Muscle layer of colon (tissue), 2 donors: ENCODE measurements at regions not wholly inside any gene's neighbourhood (a gene's known extent, or its start where the extent isn't known, plus 50 kb on each side); places are given as distances from the start of the nearest gene placed in this dataset.

Experiments used
- H3K27ac ChIP-seq: one replicate; pipeline ENCODE4 v1.7.0; 2013; ENCODE audit warnings: low read depth, mild to moderate bottlenecking, low read length, moderate library complexity
- H3K27me3 ChIP-seq, 2 donors: one replicate each; pipeline ENCODE4 v1.7.0; 2013; ENCODE audit warnings: low read length in 2 of 2, mild to moderate bottlenecking in 2 of 2; ENCODE audit not compliant: insufficient read depth in 2 of 2, control insufficient read depth in 1 of 2
- H3K36me3 ChIP-seq: one replicate; pipeline ENCODE4 v1.7.0; 2013; ENCODE audit warnings: mild to moderate bottlenecking, low read length; ENCODE audit not compliant: insufficient read depth
- H3K4me1 ChIP-seq: one replicate; pipeline ENCODE4 v1.7.0; 2013; ENCODE audit warnings: mild to moderate bottlenecking, low read length; ENCODE audit not compliant: insufficient read depth
- H3K4me3 ChIP-seq, 2 donors: one replicate each; pipeline ENCODE4 v1.7.0; 2013; ENCODE audit warnings: low read length in 2 of 2, low read depth in 1 of 2, mild to moderate bottlenecking in 1 of 2, moderate library complexity in 1 of 2
- H3K9ac ChIP-seq: one replicate; pipeline ENCODE4 v1.7.0; 2013; ENCODE audit warnings: low read length
- H3K9me3 ChIP-seq: one replicate; pipeline ENCODE4 v1.7.0; 2013; ENCODE audit warnings: mild to moderate bottlenecking, low read length
- donor health status: abdominal sarcoma.
- donor health status: Adenocarcinoma of cecum.

- Histone ChIP-seq H3K4me3 (no peak overlapping the region), H3K4me1 (no peaks in the 10 kb centered on the region)
Observed at GRCh38 chr1:56190806-56191365, 388.5 kb downstream of the PLPP3 start.

GRCh38 chr1:56189946-56190805 lies 389.2 kb downstream of the PLPP3 start:
- no peaks in the 10 kb centered on the region for H3K9me3 ChIP-seq
- H3K27ac ChIP-seq, result no peak overlapping the region
- H3K9ac ChIP-seq, result no peak overlapping the region
- no peaks in the 10 kb centered on the region for H3K36me3 ChIP-seq
- no peaks in the 10 kb centered on the region for H3K27me3 ChIP-seq
- H3K4me1 ChIP-seq, result no peaks in the 10 kb centered on the region
- no peak overlapping the region for H3K4me3 ChIP-seq

More at GRCh38 chr1:56190806-56191365, 388.5 kb downstream of the PLPP3 start:
- Histone ChIP-seq H3K36me3 (no peaks in the 10 kb centered on the region), H3K9ac (no peak overlapping the region), H3K9me3 (no peaks in the 10 kb centered on the region), H3K27ac (no peak overlapping the region), H3K27me3 (no peaks in the 10 kb centered on the region)

GRCh38 chr1:56189454-56189853 lies 389.9 kb downstream of the PLPP3 start:
- Histone ChIP-seq H3K36me3 (no peaks in the 10 kb centered on the region), H3K4me3 (no peak overlapping the region), H3K4me1 (no peaks in the 10 kb centered on the region), H3K9ac (no peak overlapping the region), H3K9me3 (no peaks in the 10 kb centered on the region), H3K27ac (no peak overlapping the region), H3K27me3 (no peaks in the 10 kb centered on the region)

GRCh38 chr1:56188855-56189254 lies 390.5 kb downstream of the PLPP3 start:
- Histone ChIP-seq H3K9me3 (no peaks in the 10 kb centered on the region), H3K4me1 (no peaks in the 10 kb centered on the region), H3K27me3 (no peaks in the 10 kb centered on the region), H3K9ac (no peak overlapping the region), H3K36me3 (no peaks in the 10 kb centered on the region), H3K4me3 (no peak overlapping the region), H3K27ac (no peak overlapping the region)

GRCh38 chr1:56188221-56188620 lies 391.1 kb downstream of the PLPP3 start:
- Histone ChIP-seq H3K4me1 (no peaks in the 10 kb centered on the region), H3K36me3 (no peaks in the 10 kb centered on the region), H3K9me3 (no peaks in the 10 kb centered on the region), H3K27me3 (no peaks in the 10 kb centered on the region), H3K9ac (no peak overlapping the region), H3K27ac (no peak overlapping the region), H3K4me3 (no peak overlapping the region)

GRCh38 chr1:56187405-56187804 lies 392.0 kb downstream of the PLPP3 start:
- Histone ChIP-seq H3K4me1 (no peaks in the 10 kb centered on the region), H3K9ac (no peak overlapping the region), H3K4me3 (no peak overlapping the region), H3K27ac (no peak overlapping the region), H3K27me3 (no peaks in the 10 kb centered on the region), H3K36me3 (no peaks in the 10 kb centered on the region), H3K9me3 (no peaks in the 10 kb centered on the region)

- no peak overlapping the region for H3K27ac ChIP-seq
- no peaks in the 10 kb centered on the region for H3K36me3 ChIP-seq
- H3K4me1 ChIP-seq, result peaks cover 8% of the 10 kb centered on the region
- no peaks in the 10 kb centered on the region for H3K27me3 ChIP-seq
- no peak overlapping the region for H3K9ac ChIP-seq
- H3K9me3 ChIP-seq, result no peaks in the 10 kb centered on the region
- H3K4me3 ChIP-seq, result no peak overlapping the region
Observed at GRCh38 chr1:56185493-56185892, 393.9 kb downstream of the PLPP3 start.

- H3K4me3 ChIP-seq, result no peak overlapping the region
- no peak overlapping the region for H3K27ac ChIP-seq
- no peak overlapping the region for H3K9ac ChIP-seq
- no peaks in the 10 kb centered on the region for H3K27me3 ChIP-seq
- no peaks in the 10 kb centered on the region for H3K9me3 ChIP-seq
- H3K4me1 ChIP-seq, result peaks cover 12% of the 10 kb centered on the region
- H3K36me3 ChIP-seq, result no peaks in the 10 kb centered on the region
Observed at GRCh38 chr1:56183151-56183550, 396.2 kb downstream of the PLPP3 start.

GRCh38 chr1:56180520-56181190 lies 398.7 kb downstream of the PLPP3 start:
- Histone ChIP-seq H3K27me3 (no peaks in the 10 kb centered on the region), H3K27ac (no peak overlapping the region), H3K4me3 (peak overlapping the region; percentile 12 to 48), H3K36me3 (no peaks in the 10 kb centered on the region), H3K9ac (peak overlapping the region; percentile 32), H3K4me1 (peaks cover 12% of the 10 kb centered on the region), H3K9me3 (no peaks in the 10 kb centered on the region)

GRCh38 chr1:56179543-56179942 lies 399.8 kb downstream of the PLPP3 start:
- H3K27me3 ChIP-seq, result no peaks in the 10 kb centered on the region
- H3K9me3 ChIP-seq, result no peaks in the 10 kb centered on the region
- H3K9ac ChIP-seq, result no peak overlapping the region
- peaks cover 12% of the 10 kb centered on the region for H3K4me1 ChIP-seq
- no peak overlapping the region for H3K4me3 ChIP-seq
- no peaks in the 10 kb centered on the region for H3K36me3 ChIP-seq
- no peak overlapping the region for H3K27ac ChIP-seq

- H3K27ac ChIP-seq, result no peak overlapping the region
- H3K9me3 ChIP-seq, result no peaks in the 10 kb centered on the region
- H3K36me3 ChIP-seq, result no peaks in the 10 kb centered on the region
- H3K9ac ChIP-seq, result no peak overlapping the region
- peaks cover 6% of the 10 kb centered on the region for H3K4me1 ChIP-seq
- H3K27me3 ChIP-seq, result no peaks in the 10 kb centered on the region
- no peak overlapping the region for H3K4me3 ChIP-seq
Observed at GRCh38 chr1:56175211-56175610, 404.2 kb downstream of the PLPP3 start.
